Effector memory CD4-positive, alpha-beta T cell (primary cell): ENCODE measurements at regions not wholly inside any gene's neighbourhood (a gene's known extent, or its start where the extent isn't known, plus 50 kb on each side); places are given as distances from the start of the nearest gene placed in this dataset.
A peak's percentile ranks its signal among the peaks of the same experiment; 100 is the strongest.

ENCODE experiments used
- DNase-seq, 3 donors: peaks; one replicate each; pipeline ENCODE4 v3.0.0-alpha.2; 2020
- H3K27ac ChIP-seq: 2 replicates; pipeline ENCODE4 v1.7.0; 2013; ENCODE audit warnings: mild to moderate bottlenecking, low read length, moderate library complexity; ENCODE audit not compliant: insufficient read depth, poor library complexity, severe bottlenecking
- H3K27me3 ChIP-seq: replicated peaks from 2 replicates; pipeline ENCODE4 v1.7.0; 2013; ENCODE audit warnings: mild to moderate bottlenecking, low read length; ENCODE audit not compliant: insufficient read depth, control insufficient read depth, poor library complexity, severe bottlenecking
- H3K36me3 ChIP-seq: 2 replicates; pipeline ENCODE4 v1.7.0; 2013; ENCODE audit warnings: mild to moderate bottlenecking, low read length, moderate library complexity; ENCODE audit not compliant: control insufficient read depth, insufficient read depth
- H3K4me1 ChIP-seq: 2 replicates; pipeline ENCODE4 v1.7.0; 2013; ENCODE audit warnings: low read length, mild to moderate bottlenecking; ENCODE audit not compliant: control insufficient read depth, insufficient read depth, poor library complexity, severe bottlenecking
- H3K4me3 ChIP-seq: 2 replicates; pipeline ENCODE4 v1.7.0; 2013; ENCODE audit warnings: low read length, low read depth, mild to moderate bottlenecking; ENCODE audit not compliant: insufficient read depth, poor library complexity, severe bottlenecking
- H3K9me3 ChIP-seq: 2 replicates; pipeline ENCODE4 v1.7.0; 2013; ENCODE audit warnings: mild to moderate bottlenecking, low read length, moderate library complexity; ENCODE audit not compliant: control insufficient read depth

DNA sequence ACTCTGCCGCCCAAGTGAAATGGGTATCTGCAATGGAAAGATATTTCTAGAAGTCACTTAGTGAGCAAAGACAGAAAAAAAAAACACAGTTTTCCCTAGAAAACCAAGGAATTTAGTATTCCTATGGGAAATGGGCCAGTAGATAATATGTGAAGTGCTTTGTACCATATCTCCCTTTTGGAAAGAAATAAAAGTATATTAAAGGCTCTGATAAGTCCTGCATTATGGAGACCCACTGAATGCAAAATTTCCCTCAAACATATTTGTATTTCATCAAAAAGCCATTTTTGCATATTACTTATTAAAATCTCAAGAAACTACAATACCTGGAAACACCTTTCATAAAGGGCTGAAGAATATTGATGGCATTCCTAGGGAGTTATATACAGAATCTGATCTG lies 51.6 kb upstream of the DYNLRB2 start:
- DNase-seq: no peak
- no peak overlapping the region for H3K4me3 ChIP-seq
- no peaks in the 10 kb centered on the region for H3K4me1 ChIP-seq
- H3K9me3 ChIP-seq: no peaks in the 10 kb centered on the region
- H3K27me3 ChIP-seq: no peaks in the 10 kb centered on the region
- H3K36me3 ChIP-seq: no peaks in the 10 kb centered on the region
- H3K27ac ChIP-seq: no peak overlapping the region

DNA sequence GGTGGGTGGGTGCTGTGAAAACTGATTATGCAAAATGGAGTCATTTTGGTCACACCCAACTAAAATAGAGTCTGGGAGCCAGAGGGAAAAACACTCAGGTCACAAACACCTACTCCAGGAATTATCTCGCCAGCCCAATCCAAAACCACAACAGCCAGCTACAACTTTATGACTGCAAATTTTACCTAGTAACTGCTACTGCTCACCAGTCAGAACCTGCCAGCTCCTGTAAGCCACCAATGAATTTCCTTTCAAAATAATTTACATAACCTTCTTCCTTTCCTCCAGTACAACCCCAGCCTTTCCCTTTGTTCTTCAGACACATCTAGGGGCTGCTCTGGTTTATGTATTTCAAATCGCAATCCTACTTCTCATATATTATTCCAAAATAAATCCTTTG lies 52.6 kb upstream of the DYNLRB2 start:
- no peaks in the 10 kb centered on the region for H3K36me3 ChIP-seq
- H3K4me3 ChIP-seq: no peak overlapping the region
- no peak overlapping the region for H3K27ac ChIP-seq
- no peaks in the 10 kb centered on the region for H3K9me3 ChIP-seq
- no peak for DNase-seq
- no peaks in the 10 kb centered on the region for H3K27me3 ChIP-seq
- H3K4me1 ChIP-seq: no peaks in the 10 kb centered on the region

DNA sequence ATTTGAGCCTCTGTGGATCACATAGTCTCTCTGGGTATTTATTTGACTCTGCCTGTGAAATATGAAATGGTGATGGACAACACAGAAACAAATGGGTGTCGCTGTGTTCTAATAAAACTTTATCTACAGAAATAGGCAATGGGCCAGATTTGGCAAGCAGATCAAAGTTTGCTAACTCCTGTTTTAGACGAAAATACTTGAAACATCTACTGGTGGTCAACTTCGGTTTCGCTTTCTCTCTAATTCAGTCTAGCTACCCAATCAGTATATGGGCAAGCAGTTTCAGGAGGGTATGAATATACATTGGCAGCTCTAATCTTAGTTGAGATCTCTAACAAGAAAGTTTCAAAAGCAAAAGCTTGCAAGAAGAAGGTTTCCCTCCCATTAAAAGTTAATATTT lies 60.1 kb upstream of the DYNLRB2 start:
- no peak for DNase-seq
- no peaks in the 10 kb centered on the region for H3K4me1 ChIP-seq
- H3K27me3 ChIP-seq: peaks cover 3% of the 10 kb centered on the region
- H3K9me3 ChIP-seq: no peaks in the 10 kb centered on the region
- H3K36me3 ChIP-seq: no peaks in the 10 kb centered on the region
- H3K4me3 ChIP-seq: no peak overlapping the region
- no peak overlapping the region for H3K27ac ChIP-seq

DNA sequence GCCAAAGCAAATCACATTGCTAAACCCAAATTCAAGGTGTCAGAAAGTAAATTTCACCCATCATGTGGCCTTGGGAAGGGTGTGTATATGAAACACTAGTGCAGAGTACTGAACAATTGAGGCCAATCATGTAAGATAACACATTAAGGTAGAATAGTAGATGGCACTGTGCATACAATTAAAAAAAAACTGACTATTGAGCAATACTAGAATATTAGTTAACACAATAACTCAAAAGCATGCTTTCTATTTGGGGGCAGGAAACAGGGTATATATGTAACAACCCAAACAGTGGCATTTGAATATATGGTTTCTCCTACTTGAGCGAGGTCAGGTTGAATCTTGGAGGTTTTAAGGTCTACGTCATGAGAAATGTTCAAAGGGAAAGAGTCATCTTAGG lies 63.0 kb upstream of the DYNLRB2 start:
- no peak overlapping the region for H3K4me3 ChIP-seq
- DNase-seq: no peak
- no peak overlapping the region for H3K27ac ChIP-seq
- no peaks in the 10 kb centered on the region for H3K36me3 ChIP-seq
- no peaks in the 10 kb centered on the region for H3K4me1 ChIP-seq
- H3K9me3 ChIP-seq: no peaks in the 10 kb centered on the region
- peaks cover 3% of the 10 kb centered on the region for H3K27me3 ChIP-seq

DNA sequence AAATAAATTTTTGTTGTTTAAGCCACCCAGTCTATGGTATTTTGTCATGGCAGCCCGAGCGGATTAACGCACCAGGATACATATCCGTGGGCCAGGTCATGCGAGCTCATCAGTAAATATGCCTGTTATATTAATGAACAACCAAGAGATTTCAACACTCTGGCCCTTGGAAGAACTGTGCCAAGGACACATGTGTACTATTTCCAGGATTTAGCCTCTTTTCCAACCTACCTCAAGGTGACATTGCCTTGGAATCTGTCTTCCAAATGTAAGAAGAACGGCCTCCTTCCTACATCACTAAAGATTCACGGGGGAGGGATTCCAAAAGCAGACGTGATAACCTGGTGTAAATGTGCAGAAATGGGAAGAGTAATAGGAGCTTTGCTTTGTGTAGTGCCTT lies 72.8 kb upstream of the DYNLRB2 start:
- Histone ChIP-seq H3K9me3 (no peaks in the 10 kb centered on the region), H3K36me3 (no peaks in the 10 kb centered on the region), H3K27me3 (no peaks in the 10 kb centered on the region), H3K4me3 (no peak overlapping the region), H3K27ac (no peak overlapping the region), H3K4me1 (no peaks in the 10 kb centered on the region)
- DNase-seq: no peak

DNA sequence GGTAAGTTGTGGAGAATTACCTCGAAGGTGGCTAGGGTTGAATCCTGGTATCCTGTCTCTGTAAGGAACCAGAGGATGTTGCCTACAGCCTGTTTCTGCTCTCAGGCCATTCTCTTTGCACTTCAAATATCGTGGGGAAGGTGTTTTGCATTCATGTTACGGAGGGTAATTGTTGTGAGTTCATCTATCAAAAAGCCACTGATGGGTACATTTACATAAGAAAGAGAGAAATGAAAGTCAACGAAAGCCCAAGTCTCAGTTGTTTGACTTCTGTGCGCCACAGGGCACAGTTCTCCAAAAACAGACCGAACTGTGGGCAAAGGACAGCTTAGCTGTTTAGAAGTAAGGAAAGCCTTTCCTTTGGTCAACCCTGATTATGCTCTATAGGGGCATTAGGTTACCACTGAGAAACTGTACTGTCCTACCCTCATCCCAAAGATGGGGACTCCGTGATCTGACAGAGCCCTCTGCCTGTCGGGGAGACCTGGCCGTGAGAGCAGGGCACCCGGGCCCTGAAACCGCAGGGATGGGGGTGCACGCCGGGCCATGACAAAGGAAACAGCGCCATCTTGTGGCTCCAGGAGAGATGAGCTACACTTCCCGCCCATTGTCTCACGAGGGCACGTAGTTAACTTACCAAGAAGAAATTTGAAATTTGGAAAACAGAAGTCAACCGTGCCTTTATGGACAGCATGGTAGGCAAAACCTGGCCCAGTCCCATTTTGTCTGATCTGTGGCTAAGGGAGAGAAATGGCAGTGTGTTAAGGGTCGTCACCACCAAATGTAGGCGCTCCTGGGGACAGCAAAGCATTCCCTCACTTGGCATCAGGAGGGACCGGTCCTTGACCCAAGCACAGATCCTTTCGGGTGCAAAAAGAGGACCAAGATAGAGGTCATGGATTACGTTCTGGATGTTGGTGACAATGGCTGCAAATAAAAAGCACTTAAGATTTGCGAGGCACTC lies 74.5 kb upstream of the DYNLRB2 start:
- no peaks in the 10 kb centered on the region for H3K36me3 ChIP-seq
- no peak overlapping the region for H3K27ac ChIP-seq
- no peaks in the 10 kb centered on the region for H3K4me1 ChIP-seq
- DNase-seq: peak; percentile 3 to 33 (median 10)
- H3K4me3 ChIP-seq: no peak overlapping the region
- H3K27me3 ChIP-seq: no peaks in the 10 kb centered on the region
- no peaks in the 10 kb centered on the region for H3K9me3 ChIP-seq

DNA sequence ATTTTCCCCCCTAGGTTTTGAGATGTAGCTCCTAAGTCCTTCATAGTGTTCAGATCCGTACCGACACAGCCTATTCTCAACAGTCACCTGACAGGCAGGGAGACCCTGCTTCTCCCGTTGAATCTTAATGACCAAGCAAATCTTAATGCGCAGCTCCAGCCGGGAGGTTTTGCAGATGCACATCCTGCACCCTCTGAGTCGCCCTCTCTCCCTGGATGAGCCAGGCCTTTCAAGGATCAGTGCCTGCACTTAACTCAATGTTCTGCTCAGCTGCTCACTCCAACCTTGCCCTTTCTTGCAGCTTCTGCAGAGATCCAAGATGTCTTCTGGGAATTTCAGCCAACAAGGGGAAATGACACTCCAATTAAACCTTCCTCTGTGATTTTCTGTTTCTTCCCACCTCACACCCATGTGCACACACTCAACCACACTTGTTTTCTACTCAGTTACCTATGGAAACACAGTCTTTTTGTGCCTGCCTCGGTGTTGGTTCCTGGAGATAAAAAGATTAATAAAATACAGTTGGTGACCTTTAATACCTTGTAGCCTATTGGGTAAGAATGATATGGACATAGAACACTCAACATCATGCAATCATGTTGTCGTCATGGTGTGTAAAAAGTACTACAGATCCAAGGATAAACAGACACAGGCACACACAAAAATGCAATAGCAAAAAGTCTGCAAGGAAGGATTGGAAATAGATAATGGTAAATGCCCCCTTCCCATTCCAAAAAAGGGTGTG lies 76.9 kb upstream of the DYNLRB2 start:
- Histone ChIP-seq H3K4me1 (no peaks in the 10 kb centered on the region), H3K27ac (no peak overlapping the region), H3K36me3 (no peaks in the 10 kb centered on the region), H3K9me3 (no peaks in the 10 kb centered on the region), H3K27me3 (no peaks in the 10 kb centered on the region), H3K4me3 (no peak overlapping the region)
- no peak for DNase-seq

DNA sequence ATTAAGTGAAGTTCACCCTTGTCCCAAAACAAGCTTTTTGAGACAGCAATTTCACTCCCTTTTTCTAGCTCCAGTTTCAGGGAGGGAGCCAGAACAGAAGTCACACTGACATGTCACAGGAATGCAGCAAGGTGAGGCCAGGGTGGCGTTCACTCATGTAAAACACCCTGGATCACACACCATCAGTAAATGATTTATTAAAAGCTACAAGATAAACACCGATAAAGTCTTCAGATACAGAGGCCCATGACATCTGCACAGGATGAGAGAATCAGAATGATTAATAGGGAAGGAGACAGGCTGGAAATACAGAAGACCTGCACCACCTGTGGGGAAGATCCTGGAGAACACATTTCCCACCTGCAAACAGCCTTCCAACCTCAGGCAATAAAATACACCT lies 77.5 kb upstream of the DYNLRB2 start:
- Histone ChIP-seq H3K27me3 (no peaks in the 10 kb centered on the region), H3K9me3 (no peaks in the 10 kb centered on the region), H3K4me3 (no peak overlapping the region), H3K27ac (no peak overlapping the region), H3K4me1 (no peaks in the 10 kb centered on the region), H3K36me3 (no peaks in the 10 kb centered on the region)
- DNase-seq: no peak

DNA sequence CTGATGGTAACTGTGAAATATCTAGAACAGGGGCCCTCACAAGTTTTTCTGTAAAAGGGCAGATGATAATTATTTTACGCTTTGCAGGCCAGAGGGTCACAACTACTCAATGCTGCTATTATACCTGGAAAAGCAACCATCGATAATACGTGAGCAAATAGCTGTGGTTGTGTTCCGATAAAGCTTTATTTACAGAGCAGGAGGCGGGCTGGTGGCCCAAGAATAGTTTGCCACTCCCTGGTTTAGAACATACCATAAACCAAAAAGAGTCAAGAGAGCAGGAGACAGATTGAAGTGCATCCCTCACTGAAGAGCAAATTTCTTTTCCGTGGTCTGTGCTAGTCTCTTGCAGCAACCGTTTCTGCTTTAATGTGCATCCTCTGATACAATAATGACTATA lies 77.9 kb upstream of the DYNLRB2 start:
- H3K4me3 ChIP-seq: no peak overlapping the region
- H3K27me3 ChIP-seq: no peaks in the 10 kb centered on the region
- no peaks in the 10 kb centered on the region for H3K9me3 ChIP-seq
- H3K27ac ChIP-seq: no peak overlapping the region
- H3K4me1 ChIP-seq: no peaks in the 10 kb centered on the region
- DNase-seq: no peak
- H3K36me3 ChIP-seq: no peaks in the 10 kb centered on the region

DNA sequence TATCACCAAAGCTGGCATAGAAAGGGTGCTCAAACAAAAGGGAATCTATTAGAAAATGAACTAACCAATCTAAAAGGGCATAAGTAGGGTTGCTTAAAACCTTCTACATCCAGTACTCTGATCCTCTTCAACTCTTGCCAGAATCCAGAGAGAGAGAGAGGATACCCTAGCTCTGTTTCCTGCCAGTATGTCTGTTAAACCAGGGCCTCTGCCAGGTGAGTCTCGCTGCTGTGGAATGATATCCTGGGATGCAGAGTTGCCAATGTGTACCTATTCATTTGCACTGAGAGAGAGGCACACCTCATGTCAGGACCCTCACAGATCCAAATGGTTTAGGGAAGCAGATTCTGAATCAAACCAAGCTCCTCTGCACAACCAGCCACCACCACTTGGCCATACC lies 79.8 kb upstream of the DYNLRB2 start:
- no peak overlapping the region for H3K27ac ChIP-seq
- DNase-seq: no peak
- no peaks in the 10 kb centered on the region for H3K36me3 ChIP-seq
- no peaks in the 10 kb centered on the region for H3K4me1 ChIP-seq
- H3K27me3 ChIP-seq: no peaks in the 10 kb centered on the region
- H3K4me3 ChIP-seq: no peak overlapping the region
- no peaks in the 10 kb centered on the region for H3K9me3 ChIP-seq
